GM12874 (cell line): ENCODE measurements at regions not wholly inside any gene's neighbourhood (a gene's known extent, or its start where the extent isn't known, plus 50 kb on each side); places are given as distances from the start of the nearest gene placed in this dataset.

Experiments
- CTCF ChIP-seq: IDR thresholded peaks from 2 replicates; pipeline ENCODE4 v1.5.1; 2011; ENCODE audit warnings: low read depth, mild to moderate bottlenecking, control low read depth, low read length, moderate library complexity; ENCODE audit not compliant: insufficient read depth

- no peak for TF ChIP-seq CTCF
These were observed 85.9 kb downstream of the NAV1 start for GRCh38 chr1:201624741-201625225.

GRCh38 chr1:201625226-201625761, 86.4 kb downstream of the NAV1 start:
- no peak for TF ChIP-seq CTCF

DNA sequence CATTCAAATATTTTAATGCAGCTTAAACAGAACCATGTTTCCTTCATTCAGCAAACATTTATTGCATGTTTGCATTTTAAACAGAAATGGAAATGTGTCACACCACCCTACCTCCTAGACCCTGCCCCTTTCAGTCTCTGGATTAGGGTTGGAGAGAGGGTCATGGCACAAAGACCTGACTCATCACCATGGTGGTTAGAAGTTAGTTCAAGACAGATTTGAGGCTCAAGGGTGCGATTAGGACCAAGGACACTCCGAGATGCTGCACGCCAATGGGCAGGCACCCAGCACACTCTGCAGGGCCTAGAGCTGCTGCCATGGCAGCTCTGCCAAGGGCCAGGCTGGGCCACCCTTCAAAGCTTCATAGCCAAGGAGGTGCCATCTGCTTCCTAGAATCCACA, 86.9 kb downstream of the NAV1 start:
- no peak for TF ChIP-seq CTCF

GRCh38 chr1:201626629-201627275, 87.8 kb downstream of the NAV1 start:
- TF ChIP-seq CTCF, result no peak

DNA sequence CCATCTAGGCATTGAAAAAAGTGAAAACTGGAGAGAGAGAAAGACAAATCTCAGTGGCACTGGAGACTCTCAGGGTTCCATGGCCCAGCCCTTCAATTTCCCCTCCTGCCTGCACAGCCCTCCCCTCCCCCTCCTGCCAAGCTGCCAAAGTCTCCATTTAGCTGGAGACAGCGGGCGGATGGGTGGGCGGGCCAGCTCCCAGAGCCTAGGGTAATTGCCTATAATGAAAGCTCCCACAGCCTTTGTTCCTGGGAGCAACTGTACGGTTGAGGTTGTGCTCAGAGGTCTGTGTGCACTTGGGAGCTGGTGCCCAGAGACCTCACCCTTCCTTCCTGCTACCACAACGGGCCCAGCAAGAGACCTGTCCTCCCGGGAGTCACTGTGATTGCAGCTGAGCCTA, 89.6 kb downstream of the NAV1 start:
- no peak for TF ChIP-seq CTCF

DNA sequence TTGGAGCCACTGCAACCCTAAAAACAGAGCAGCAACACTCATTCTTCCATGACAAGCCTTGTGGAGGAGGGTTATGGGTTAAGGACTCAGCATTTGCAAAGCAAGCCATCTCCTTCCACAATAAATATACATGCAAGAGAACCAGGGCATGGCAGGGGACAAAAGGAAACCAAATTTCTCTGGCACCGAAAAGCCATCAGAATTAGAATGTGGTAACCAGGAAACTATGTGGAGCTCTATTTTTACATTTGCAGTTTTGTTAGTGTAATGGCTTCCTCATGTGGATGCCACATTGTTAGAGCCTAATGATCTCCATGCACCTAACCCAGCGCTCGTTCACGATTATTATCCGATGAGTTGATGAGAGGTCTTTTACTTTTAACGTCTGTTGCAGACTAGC, 91.7 kb downstream of the NAV1 start:
- TF ChIP-seq CTCF, result no peak

DNA sequence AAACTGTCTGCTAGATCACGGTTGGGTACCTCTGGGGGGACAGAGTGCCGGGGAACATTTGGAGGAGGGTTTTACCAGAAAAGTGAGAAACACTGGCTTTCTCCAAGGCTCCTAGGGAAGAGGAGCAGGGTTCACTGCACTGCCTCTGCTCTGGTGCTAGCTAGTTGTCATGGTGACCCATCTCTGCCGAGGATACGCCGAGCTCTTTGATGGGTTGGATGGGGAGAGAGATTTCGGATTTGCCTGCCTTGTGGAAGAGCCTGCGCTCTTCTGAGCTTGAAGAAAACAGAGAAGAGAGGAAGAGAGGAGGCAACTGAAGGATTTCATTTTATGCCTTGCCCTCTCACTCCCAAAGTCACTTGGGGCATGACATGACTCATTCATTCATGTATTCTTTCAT, 92.1 kb downstream of the NAV1 start:
- TF ChIP-seq CTCF, result no peak
